ENCODE measurements at regions not wholly inside any gene's neighbourhood (a gene's known extent, or its start where the extent isn't known, plus 50 kb on each side); places are given as distances from the start of the nearest gene placed in this dataset.

DNA sequence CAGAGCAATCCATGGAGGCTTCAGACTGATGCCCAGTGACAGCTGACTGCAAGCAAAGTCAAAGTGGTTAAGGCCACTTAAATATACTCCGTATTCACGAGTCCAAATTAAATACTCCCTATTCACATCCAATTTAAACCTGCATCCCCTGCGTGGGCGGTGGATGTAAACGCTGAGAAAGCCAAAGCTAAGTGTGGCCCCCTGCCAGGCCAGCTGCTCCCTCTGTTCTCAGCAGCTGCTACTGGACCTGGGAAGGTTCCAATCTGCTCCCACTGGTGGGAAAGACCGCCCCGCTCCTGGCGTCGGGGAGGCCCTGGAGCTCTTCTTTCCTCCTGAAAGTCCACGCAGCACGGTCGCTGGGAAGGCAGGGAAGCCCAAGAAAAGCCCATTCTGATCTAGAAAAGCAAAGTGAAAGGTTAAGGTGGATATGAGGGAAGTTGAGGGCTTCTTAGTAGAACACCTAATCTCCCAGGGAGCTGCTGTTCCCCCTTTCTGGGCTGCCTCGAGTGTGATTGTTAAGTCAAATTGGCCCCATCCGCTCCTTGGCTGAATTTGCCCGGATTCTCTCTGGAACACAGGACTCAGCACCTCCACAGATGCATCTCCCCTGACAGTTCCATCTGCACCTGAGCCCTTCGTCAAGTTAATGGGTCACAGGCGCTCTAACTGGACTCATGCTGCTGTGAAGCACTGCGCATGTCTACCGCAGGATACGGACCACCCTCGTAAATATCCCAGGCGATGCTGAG, 205.5 kb downstream of the USP12 start:
- no peak for DNase-seq

DNA sequence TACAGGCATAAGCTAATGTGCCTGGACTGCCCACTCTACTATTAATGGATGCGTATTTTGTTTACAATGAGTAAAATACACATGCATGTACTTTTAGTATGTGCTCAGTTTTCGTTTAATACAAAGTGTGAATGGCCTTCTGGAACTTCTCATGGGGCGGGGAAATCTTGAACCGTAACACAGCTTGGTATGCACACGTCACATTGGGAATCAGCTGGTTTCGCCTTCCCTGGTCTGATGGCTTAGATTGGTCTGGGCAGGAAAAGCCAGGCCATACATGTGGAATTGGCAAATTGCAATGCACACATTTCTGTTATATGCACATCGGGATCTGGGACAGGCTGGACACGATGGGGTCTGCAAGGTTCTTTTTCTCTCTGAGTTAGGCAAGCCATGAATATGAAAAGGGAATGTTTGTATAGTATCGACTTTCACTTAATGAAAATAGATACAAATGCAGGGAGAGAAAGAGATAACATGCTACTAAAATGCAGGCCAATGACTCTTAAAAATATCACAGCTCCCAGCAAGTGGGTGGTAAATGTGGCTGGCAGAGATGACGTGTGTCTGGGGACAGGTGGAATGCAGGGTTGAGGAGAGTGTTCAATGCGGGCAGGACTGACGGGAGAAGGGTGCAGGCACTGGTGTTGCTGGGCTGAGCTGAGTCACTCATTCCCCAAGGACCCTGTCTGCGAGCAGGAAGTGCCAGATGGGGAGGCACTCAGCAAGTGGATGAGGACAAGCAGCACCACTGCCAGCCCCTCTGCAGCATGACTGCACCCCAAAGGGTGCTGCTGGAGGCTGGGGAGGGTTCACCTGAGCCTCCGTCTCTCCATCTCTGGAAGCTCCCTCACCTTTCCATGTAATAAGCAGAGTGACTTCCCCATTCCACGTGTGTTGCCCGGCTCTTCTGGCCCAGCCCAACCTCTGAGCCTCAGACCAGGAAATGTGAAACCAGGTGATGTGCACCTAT, 204.0 kb upstream of the GPR12 start:
- no peak for DNase-seq

DNA sequence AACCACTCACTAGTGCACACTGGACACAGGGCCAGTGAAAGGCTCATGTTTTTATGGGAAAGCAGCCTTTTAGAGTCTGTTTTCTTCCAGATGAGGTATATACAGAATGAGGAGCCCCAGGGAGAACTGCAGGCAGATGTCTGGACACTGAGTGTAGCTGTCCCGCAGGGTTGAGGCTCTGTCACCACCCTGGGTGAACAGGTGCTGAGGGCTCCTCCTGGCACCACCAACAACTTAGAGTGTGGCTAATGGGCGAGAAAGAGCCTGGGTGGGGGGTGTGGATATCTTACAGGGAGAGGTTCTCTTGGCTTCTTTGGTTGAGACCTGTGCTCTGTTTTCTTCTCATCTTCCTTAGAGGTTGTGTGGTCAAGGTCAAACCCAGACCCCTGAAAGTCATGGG, 202.1 kb upstream of the GPR12 start:
- DNase-seq = no peak

DNA sequence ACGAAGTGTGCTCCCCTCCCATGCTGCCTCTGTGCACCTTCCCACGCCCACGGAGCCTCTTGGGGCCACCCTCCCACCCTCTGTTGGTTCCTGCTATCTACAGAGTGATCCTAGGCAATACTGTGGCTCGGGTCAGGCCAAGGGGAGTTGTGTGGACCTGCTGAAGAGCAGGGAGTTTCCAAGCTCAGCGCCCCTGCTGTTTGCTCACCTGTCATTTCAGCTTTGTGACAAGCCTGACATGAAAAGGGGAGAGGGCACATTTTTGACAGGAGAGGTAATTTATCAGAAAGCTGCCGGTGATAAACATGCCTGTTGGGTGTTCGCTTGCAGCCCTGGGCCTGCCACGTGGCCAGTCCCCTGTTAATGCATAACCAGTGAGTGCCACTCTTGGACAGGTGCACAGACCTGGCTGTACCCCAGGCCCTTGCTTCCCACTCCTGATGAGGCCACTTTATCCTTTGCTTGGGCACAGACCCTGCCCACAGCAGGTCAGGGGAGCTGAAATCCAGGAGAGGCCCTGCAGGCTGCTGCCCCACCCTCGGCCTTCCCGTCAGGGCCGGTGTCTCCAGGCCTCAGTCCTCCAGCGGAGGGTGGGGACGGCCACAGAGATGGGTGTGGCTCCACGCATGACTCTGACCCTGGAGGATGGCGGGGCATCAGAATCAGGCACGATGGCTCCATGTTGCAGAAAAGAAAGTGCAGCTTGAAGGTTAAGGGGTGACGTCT, 201.5 kb upstream of the GPR12 start:
- DNase-seq = no peak

DNA sequence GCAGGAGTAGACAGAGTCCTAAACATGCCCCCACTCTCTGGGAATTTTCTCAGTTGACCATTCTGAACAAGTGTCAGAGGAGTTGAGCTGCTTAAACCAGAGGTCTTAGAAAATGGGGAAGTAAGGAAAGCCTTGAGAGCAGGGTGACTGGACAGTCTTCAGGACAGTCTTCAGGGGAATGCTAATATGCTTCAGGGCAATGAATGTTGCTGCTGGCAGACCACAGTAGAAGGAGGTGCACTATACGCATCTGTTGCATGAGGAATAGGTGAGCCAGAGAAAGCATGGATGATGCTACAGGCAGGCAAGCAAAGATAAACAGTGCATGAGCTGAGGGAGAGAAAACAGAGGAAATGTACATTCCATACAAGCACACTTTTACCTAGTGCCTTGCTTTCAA, 196.6 kb upstream of the GPR12 start:
- DNase-seq = no peak

DNA sequence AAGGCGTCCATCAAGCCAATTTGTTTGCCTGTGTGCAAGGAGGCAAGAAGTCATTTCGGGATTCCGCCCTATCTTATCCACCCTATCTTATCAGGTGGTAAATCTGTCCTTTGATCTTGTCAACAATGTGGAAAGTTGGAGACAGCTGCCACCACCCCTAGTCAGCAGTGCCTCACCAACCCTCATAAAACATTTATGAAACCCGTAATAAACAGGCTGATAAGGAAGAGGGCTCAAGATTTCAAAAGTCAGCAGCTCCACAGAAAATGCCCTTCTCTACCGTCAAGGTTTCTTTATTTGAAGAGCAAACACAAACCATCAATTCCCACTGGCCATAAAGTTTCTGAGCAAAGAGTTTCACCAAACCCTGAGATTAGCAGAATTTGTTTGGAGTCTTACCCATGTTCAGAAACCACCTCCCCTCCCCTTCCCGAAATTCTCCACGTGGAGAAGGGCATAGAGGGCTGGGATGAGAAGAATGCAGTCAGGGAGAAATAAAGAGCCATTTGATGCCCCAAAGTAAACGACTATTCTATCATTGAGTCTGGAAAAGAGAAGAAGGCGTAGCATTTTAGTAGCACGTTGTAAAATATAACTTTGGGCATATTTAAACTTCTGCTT, 196.0 kb upstream of the GPR12 start:
- no peak for DNase-seq

DNA sequence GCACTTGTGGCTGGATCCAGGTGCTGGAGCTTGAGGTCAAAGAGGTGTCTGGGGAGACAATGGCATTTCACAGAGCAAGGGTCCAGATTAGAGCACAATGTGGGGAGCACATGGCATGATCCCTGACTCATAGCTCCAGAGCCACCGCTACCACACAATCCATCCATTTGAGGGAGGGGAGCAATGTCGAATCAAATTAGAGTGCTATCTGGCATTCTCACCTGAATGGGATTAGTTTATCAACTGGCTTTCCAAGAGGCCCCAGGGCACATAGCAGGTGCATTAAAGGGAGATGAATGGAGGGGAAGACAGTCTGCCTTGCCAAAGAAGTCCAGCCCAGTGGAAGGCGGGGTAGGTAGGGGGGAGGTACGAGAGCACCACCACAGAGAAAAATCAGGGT, 194.4 kb upstream of the GPR12 start:
- DNase-seq = no peak

DNA sequence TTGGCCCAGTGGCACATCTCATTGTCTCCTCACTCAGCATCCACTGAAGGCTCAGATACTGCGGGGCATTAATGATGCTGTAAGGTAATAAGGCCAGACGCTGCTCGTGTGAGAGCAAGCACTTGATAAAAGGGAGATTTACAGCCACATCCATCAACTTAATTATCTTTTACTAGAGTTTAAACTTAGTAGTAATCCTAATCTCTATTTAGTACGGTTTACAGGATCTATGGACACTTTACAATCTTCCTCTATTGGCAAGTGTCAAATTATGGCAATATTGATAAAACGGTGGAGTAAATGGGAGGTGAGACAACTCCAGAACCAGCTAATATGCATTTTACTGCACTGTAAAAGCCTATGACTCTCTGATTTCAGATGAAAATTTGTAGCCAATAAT, 192.7 kb upstream of the GPR12 start:
- no peak for DNase-seq

DNA sequence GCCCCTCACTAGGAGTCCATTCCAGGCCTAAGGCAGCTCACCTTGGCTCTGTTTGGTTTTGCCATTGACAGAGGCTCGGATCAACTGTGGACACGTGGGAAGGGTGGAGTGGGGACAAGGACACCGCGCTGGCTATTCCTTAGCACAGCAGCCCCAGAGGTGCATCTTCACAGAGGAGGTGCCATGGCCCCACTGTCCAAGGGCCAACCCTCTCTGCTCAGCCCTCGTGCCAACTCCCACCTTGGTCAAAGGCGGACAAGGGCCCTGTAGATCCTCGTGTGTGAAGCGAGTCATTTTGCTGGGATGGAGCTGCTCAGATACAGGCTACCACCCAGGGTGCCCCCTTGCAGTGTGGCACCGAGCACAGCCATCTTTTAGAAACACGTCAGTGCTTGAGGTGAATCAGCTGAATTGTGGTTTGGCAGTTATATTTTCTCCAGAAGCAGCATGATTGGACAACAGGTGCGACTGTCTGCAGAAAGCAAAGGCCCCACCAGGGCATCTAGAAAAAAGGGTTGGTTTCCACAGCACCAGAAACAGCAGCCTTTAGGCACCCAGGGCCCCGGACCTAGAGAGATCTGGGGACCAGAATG, 192.1 kb upstream of the GPR12 start:
- no peak for DNase-seq

DNA sequence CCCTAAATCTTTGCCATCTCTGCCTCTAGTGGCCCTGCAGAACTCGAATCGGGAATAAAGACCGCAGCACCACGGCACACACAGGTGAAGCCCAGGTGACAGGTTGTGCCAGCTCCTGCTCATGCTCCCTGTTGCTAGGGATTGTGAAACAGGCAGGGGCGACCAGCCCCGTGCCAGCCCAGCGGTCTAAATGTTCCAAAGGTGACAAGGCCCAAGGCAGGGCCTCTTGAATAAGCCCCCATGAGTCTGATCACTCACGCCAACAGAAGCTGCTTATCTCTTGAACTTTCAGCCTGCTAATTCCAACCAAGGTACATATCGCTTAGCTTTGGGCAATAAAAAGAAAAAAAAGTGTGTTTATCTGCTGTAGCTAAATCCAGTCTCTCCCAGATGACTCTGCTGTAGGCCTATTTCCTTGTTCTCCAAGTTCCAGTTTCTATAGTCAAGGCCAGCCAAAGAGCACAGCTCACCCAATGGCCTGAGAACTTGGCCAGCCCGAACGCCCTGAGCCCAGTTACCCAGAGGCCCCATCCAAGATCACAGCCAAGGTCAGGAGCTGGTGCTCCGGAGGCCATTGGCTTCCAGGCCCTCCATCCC, 191.1 kb upstream of the GPR12 start:
- no peak for DNase-seq

DNA sequence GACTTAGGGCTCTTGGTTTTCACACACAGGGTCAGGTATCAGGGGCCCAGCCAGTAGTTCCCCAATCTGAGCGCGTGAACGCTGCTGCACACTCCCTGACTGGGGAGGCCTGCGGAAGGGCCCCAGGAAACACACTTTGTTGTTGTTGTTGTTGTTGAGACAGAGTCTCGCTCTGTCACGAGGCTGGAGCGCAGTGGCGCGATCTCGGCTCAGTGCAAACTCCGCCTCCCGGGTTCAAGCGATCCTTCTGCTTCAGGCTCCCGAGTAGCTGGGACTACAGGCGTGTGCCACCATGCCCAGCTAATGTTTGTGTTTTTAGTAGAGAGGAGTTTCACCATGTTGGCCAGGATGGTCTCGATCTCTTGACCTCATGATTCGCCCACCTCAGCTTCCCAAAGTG, 190.4 kb upstream of the GPR12 start:
- DNase-seq = no peak

DNA sequence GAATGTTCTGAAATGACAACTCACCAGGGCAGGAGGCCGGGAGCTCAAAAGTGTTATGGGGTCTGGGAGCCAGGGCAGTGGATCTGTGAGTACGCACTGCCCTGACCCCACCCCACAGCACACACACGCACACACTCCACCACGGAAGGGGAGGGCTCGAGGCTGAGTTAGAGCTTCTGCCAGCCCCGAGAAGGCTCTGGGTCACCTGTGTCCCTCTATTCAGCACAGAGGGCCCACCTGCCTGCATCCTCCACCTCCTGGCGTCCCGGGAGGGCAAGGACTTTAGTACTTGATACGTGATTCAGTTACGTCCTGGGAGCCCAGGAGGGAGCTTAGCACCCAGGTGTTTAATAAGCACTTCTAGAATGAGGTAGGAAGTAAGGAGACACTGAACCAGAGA, 190.0 kb upstream of the GPR12 start:
- DNase-seq = no peak

DNA sequence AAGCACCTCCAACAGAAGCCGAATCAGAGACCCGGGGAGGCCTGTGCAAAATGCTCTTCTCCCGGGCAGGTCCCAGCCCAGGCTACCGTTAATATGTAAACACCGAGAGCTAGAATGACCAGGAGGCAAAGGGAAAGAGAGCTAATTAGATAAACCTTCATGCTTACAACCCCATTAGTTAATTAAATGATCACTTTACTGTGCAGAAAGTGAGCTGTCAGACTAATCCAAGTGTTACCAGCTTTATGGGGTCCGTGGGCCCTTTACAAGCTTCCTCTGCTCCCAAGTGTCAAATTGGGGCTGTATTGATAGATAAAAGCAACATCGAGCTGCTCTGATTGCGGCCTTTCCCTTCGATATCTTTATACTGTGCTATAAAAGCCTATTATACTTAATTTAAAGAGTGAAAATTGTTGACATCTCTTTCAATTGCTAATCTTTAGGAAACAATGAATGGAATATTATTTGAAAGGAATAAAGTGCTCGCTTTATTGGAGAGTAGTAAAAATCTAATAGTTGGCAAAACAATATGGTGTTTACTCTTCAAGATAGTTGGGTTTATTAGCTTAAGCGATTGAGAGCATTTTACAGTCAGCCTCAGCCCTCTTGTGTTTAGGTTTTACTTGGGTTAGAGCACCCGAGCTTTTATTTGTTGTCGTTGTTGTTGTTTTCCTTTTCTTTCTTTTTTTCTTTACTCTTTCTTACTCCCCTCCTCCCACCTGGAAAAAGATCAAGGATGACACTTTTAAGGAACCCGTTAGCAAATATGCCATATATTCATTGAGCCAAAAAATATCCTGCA, 189.3 kb upstream of the GPR12 start:
- DNase-seq = no peak

DNA sequence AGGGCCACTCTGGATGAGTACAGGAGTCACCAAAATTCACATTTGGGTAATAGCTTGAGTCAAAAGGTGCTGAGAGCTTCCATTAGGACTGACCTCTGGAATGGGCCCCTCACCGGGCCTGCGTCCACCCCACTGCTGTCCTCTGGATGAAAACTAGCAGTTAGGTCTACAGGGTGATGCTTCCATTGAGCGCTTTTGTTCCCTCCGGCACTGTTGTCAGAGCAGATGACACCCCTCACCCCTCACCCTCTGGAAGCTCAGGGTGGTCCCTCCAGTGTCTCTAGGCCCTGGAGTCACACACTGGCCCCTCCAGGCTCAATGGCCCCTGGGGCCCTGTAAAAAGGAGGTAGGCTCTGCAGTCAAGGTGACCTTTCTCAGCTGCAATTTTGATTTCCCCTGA, 187.8 kb upstream of the GPR12 start:
- DNase-seq = no peak

DNA sequence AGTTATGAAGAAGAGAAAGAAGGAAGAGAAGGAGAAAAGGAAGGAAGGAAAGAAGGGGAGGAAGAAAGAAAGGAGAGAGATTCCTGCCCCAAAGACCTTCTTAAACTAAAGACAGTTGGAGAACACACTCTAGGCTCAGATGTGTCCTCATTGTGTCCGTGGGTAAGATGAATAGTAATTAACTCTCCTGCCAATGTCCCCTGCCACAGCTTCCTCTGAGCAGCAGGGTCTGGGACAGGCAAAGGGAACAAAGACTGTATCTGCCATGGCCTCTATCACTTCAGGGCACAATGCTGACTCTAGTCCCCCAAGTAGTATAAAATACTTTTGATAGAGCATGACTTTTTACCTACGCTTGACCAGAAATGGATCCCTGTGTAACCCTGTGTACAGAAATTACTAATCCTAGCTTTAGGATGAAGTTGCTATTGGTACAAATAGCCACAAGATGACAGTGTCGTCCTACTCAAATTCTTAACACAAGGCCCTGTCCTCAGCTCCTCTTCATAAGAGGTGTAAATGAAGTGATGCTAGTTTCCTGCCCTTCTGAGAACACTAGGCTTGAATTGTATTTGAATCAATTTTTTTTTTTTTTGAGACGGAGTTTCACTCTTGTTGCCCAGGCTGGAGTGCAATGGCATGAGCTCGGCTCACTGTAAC, 186.2 kb upstream of the GPR12 start:
- peak; percentile 44 for DNase-seq

DNA sequence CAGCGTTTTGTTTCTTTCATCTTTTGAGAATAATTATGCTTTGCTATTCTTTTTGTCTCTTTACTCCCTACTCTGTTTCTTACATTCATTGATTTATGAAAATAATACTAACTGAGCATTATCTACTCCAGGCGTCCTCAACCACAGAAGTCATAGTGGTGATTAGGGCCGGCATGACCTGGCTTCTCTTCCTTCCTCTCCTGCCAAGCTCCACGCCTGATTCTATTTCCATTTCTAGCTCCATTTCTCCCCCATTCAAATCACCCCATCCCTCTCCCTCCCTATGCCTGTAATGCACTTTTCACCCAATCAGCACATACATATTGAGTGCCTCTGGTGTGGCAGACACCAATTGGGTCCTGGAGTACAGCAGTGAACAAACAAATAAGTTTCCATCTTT, 183.2 kb upstream of the GPR12 start:
- no peak for DNase-seq

DNA sequence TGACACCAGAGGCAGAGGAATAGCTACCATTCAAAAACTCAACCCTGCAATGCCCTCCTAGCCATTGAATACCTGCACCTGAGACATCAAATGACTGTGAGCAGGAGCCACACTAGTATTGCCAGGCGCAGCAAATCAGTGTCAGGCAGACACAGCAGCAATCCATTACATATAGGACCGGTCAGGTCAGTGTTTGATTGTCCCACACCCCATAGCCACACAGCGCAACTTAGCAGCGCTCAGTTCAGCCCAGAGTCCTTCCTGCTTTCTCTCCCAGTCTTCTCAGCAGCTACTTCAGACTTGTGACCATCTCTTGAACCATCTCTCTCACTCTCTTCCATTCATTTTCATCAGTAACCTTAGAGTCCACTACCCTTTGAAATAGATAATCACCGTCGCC, 181.6 kb upstream of the GPR12 start:
- no peak for DNase-seq

DNA sequence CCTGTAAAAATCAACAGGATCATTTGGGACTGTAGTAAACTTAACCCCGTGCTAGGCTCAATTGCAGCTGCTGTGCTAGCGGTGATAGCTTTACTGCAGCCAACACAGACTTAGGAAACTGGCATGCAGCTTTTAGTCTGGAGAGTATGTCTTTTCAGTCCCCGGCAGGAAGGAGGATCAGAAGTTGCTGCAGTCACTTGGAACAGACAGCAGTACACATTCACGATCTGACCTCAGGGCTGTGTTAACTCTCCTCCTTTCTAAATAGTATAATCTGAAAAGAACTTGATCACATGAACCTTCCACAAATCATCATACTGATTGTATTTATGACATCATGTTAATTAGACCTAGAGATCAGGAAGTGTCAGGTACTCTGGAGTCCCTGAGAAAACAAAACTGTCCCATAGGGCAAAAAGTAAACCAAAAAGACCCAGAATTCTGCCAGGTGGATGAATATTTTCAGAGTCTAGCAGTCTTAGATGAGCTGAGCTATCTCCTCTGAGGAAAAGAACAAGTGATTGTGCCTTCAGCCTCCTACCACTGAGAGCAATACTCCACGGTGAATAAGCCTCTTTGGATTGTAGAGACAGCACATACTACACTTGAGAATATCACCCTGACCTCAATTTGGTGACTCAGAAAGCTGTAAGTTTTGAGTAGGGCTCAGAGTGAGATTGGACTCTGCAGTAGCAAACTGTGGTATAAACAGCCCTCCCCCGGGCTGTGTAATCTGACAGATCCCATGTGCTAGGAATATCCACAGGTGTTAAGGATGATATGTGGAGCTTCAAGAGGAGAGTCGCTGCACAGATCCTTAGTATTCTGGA, 181.0 kb upstream of the GPR12 start:
- DNase-seq = no peak

DNA sequence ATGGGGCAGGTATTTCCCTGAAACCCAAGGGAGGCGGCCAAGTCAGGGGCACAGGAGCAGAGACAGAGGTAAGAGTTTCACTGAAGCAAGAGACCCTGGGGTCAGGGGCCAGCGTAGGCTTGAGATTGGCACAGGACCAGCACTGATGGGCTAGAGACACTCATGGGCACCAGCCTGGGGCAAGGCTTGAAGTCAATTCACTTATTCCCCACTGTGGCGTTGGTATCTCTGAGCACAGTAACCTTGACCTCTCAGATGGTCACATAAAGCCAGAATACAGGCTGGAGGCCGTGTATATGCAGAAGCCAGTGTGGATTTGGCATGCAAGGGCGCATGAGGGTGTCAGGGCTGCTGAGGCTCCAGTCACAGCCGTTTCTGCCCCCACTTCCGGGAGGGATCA, 173.5 kb upstream of the GPR12 start:
- DNase-seq = no peak

DNA sequence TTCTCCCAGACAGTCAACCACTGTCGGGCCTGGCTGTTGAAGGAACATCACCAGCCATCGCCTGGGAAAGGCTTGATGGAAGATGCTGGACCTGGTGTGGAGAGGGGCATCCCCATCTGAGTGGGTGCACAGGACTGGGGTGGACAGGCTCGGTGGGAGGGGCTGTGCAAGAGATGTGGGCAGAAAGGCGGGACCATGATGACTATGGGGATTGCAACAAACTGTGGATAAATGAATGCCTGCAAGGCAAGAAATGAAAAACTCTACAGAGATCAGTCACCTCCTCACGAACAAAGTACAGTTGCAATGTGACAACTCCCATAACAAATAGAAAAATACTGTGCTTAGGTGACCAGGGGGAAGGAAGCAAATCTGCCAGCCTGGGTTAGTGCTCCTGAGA, 171.9 kb upstream of the GPR12 start:
- DNase-seq = no peak
